ENCODE measurements at regions not wholly inside any gene's neighbourhood (a gene's known extent, or its start where the extent isn't known, plus 50 kb on each side); places are given as distances from the start of the nearest gene placed in this dataset.

DNA sequence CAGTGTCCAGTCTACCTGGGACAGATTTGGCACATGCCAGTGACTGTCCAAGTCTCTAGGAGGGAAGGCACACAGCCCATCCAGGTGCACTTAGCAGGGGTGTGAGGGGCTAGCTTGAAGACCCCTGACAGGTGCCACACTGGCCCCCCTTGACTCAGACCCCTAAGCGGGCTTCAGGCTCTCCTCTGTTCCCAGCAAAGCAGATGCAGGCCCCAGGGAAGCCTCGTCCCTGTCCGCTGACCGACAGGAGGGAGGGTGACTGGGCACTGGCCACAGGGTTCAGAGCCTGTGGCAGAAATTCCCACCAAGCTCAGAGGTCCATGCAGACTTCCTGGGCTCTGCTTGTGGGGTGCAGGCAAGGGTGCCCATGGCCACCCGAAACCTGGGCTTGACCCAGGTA lies 239.8 kb upstream of the MYT1L start:
- TF ChIP-seq, protein P1, sequence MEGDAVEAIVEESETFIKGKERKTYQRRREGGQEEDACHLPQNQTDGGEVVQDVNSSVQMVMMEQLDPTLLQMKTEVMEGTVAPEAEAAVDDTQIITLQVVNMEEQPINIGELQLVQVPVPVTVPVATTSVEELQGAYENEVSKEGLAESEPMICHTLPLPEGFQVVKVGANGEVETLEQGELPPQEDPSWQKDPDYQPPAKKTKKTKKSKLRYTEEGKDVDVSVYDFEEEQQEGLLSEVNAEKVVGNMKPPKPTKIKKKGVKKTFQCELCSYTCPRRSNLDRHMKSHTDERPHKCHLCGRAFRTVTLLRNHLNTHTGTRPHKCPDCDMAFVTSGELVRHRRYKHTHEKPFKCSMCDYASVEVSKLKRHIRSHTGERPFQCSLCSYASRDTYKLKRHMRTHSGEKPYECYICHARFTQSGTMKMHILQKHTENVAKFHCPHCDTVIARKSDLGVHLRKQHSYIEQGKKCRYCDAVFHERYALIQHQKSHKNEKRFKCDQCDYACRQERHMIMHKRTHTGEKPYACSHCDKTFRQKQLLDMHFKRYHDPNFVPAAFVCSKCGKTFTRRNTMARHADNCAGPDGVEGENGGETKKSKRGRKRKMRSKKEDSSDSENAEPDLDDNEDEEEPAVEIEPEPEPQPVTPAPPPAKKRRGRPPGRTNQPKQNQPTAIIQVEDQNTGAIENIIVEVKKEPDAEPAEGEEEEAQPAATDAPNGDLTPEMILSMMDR (IDR thresholded peaks at IDR 0.05; ENCODE audit: insufficient read depth, low read length), result no peak
- H3K4me3 ChIP-seq (ENCODE audit: low read depth, low read length), result no peak overlapping the region
- no peak for DNase-seq (ENCODE audit: low read depth)

DNA sequence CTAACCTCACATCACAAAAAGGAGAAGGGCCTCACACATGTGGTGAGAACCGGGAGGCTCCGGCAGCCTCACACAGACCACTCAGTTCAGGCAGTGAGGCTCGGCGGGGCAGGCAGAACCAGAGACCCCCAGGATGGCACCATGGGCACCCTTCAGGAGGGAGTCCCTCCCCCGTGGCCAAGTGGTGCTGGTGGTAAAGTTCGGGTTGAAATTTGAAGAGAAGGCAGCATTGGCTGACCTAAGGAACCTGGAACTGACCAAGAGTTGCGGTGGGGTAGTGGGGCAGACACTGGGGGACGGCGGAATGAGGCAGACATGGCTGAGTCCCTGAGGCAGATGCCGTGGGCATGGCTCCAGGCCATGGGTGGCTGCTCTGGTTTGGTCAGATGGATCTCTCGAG lies 239.3 kb upstream of the MYT1L start:
- TF ChIP-seq, protein P1 (IDR thresholded peaks at IDR 0.05; ENCODE audit: insufficient read depth, low read length), result no peak
- DNase-seq (ENCODE audit: low read depth), result no peak
- H3K4me3 ChIP-seq (ENCODE audit: low read depth, low read length), result no peak overlapping the region

DNA sequence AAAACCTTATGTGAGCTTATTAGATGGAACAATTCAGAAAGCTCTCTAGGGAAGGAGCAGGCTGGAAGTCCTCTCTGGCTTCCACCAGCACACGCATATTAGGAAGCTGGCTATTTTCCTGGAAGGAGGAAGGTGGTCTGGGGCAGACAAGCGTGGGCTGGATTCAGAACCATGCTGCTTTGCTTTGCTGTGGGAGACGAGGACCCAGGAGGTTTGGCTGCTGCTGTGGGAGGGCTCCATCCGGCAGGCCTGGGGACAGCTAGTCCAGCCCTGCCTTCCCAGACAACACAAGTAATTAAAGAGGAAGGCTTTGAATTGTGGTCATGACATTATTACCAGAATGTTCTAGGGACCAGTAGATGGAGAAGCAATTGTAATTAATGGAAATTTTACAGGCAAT lies 238.8 kb upstream of the MYT1L start:
- DNase-seq (ENCODE audit: low read depth), result no peak
- TF ChIP-seq, protein P1 (IDR thresholded peaks at IDR 0.05; ENCODE audit: insufficient read depth, low read length), result no peak
- no peak overlapping the region for H3K4me3 ChIP-seq (ENCODE audit: low read depth, low read length)

- TF ChIP-seq, protein P1 (IDR thresholded peaks at IDR 0.05; ENCODE audit: insufficient read depth, low read length), result no peak
- no peak for DNase-seq (ENCODE audit: low read depth)
- H3K4me3 ChIP-seq (ENCODE audit: low read depth, low read length), result no peak overlapping the region
Observed at GRCh38 chr2:2569306-2569705, 238.2 kb upstream of the MYT1L start.

DNA sequence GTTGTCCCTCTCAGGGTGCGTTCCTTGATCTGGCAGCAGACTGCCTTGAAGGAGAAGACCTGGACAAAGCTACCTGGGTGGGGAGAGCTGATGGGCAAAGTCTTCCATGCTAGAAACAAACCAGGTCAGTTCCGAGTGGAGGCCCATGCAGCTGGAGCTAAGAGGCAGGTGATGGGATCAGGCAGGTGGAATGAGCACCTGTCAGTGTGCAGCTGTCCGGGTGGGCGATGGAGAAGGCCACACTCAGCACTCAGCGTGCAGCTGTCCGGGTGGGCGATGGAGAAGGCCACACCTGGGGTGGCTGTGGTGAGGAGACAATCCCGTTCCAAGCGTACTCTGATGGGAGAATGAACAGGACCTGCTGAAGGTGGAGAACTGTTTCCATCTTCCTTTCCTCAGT lies 237.3 kb upstream of the MYT1L start:
- TF ChIP-seq, protein P1 (IDR thresholded peaks at IDR 0.05; ENCODE audit: insufficient read depth, low read length), result no peak
- no peak overlapping the region for H3K4me3 ChIP-seq (ENCODE audit: low read depth, low read length)
- DNase-seq (ENCODE audit: low read depth), result no peak

DNA sequence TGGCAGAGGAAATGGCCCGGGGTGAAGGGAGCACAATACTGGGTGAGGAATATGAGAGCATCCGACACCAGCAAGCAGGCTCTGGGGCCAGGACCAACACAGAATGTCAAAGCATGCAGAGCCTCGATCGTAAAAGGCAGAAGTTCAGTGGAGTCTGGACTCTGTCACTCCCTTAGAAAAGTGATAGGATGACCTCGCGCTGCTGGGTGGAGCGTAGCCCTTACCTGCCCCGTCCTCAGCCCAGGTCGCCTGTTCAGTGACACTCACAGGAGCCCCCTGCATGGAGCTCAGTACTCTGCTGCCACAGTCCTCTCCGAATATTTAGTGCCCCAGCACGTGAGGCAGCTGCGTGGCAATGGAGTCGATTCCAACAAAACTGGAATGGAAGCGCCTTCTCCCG lies 236.7 kb upstream of the MYT1L start:
- no peak overlapping the region for H3K4me3 ChIP-seq (ENCODE audit: low read depth, low read length)
- no peak for DNase-seq (ENCODE audit: low read depth)
- TF ChIP-seq, protein P1 (IDR thresholded peaks at IDR 0.05; ENCODE audit: insufficient read depth, low read length), result no peak

All from fibroblast of the aortic adventitia (primary cell).